K562 (cell line): ENCODE measurements at regions not wholly inside any gene's neighbourhood (a gene's known extent, or its start where the extent isn't known, plus 50 kb on each side); places are given as distances from the start of the nearest gene placed in this dataset.

Experiments used
- ATAC-seq: fragments of 200-7000 bp; cut with Tn5 transposase; 3 replicates; pipeline ENCODE4 v1.9.1; 2020; ENCODE audit warnings: moderate library complexity
- BruUV-seq: library from RNA; stranded (reverse); fragments of 400-500 nt; replicated peaks from 2 replicates; lab custom pipeline; 2021; lab: Mats Ljungman, UMichigan
- CTCF ChIA-PET: fragments of 300-600 bp; formaldehyde crosslinking; extraction: SDS; loops from one replicate; lab custom pipeline; 2021; ENCODE audit warnings: low intra/inter-chr PET ratio; lab: Yijun Ruan, JAX
- POLR2A ChIA-PET: fragments of 300-600, 350-650 bp; sonication (Branson Sonifier 250); formaldehyde crosslinking; extraction: SDS; loops from one replicate; lab custom pipeline; 2021; ENCODE audit warnings: antibody characterized with exemption, inconsistent platforms; lab: Yijun Ruan, JAX
- DNase-seq, 4 experiments: peaks; one replicate each; pipeline versions ENCODE4 v3.0.0 to v3.0.0-alpha.2; 2011 to 2018; ENCODE audit warnings: low spot score in 3 of 4, mixed read lengths in 3 of 4; ENCODE audit errors: extremely low read depth in 1 of 4
- FAIRE-seq: peaks from 2 replicates; lab custom pipeline; 2011; peaks lifted over from hg19 to GRCh38; lab: Jason Lieb, UNC
- H2AFZ ChIP-seq: 2 replicates; pipeline ENCODE4 v1.6.0; 2011; ENCODE audit warnings: low read depth, low read length, control low read depth, inconsistent platforms
- H3K27ac ChIP-seq: fragments of 200-600 bp; 3 replicates; pipeline ENCODE4 v1.8.0; 2011; ENCODE audit warnings: low read depth, mild to moderate bottlenecking, control low read depth, inconsistent platforms, low read length, moderate library complexity, mixed read lengths; ENCODE audit errors: extremely low read depth
- H3K27me3 ChIP-seq, 2 experiments: fragments of 300-600 bp in 1 of 2; 2 replicates in 1 of 2; 3 replicates in 1 of 2; pipeline versions ENCODE4 v1.6.0 to v1.8.0; 2011; ENCODE audit warnings: inconsistent platforms in 2 of 2, low read length in 2 of 2, mild to moderate bottlenecking in 1 of 2, mixed read lengths in 1 of 2, moderate library complexity in 1 of 2; ENCODE audit not compliant: control insufficient read depth in 2 of 2, insufficient read depth in 2 of 2
- H3K36me3 ChIP-seq: fragments of 300-600 bp; 3 replicates; pipeline ENCODE4 v1.8.0; 2011; ENCODE audit warnings: mild to moderate bottlenecking, low read length, inconsistent platforms; ENCODE audit not compliant: control insufficient read depth, insufficient read depth
- H3K4me1 ChIP-seq, 2 experiments: fragments of 200-600 bp in 1 of 2; replicated peaks in 1 of 2; 2 replicates in 1 of 2; 3 replicates in 1 of 2; pipeline versions ENCODE4 v1.5.1 to v1.8.0; 2011; ENCODE audit warnings: inconsistent platforms in 2 of 2, low read length in 2 of 2, mild to moderate bottlenecking in 1 of 2, mixed read lengths in 1 of 2, moderate library complexity in 1 of 2; ENCODE audit not compliant: control insufficient read depth in 2 of 2, insufficient read depth in 2 of 2
- H3K4me2 ChIP-seq: 2 replicates; pipeline ENCODE4 v1.6.1; 2011; ENCODE audit warnings: low read length, control low read depth, inconsistent platforms, mixed read lengths; ENCODE audit not compliant: insufficient read depth
- H3K4me3 ChIP-seq: fragments of 200-600 bp; sonication (generic), shearing (Covaris generic); 2 replicates; pipeline ENCODE4 v1.5.1; 2016; ENCODE audit warnings: control low read depth, inconsistent platforms
- H3K79me2 ChIP-seq: fragments of 200-600 bp; 3 replicates; pipeline ENCODE4 v1.8.0; 2011; ENCODE audit warnings: low read length, inconsistent platforms; ENCODE audit not compliant: control insufficient read depth, insufficient read depth
- H3K9ac ChIP-seq, 2 experiments: 2 replicates each; pipeline versions ENCODE4 v1.6.0 to v1.6.1; 2011; ENCODE audit warnings: low read depth in 2 of 2, low read length in 2 of 2, control low read depth in 1 of 2, inconsistent platforms in 1 of 2, mild to moderate bottlenecking in 1 of 2, mixed read lengths in 1 of 2; ENCODE audit not compliant: insufficient read depth in 1 of 2
- H3K9me1 ChIP-seq: one replicate; pipeline ENCODE4 v1.6.0; 2011; ENCODE audit warnings: inconsistent platforms, mild to moderate bottlenecking, low read length, moderate library complexity; ENCODE audit not compliant: control insufficient read depth, insufficient read depth
- H3K9me3 ChIP-seq: replicated peaks from 2 replicates; pipeline ENCODE4 v1.5.1; 2011; ENCODE audit warnings: low read depth, low read length, inconsistent platforms; ENCODE audit not compliant: control insufficient read depth, insufficient read depth
- H4K20me1 ChIP-seq: replicated peaks from 2 replicates; pipeline ENCODE4 v1.6.1; 2011; ENCODE audit warnings: low read length, inconsistent platforms, mixed read lengths; ENCODE audit not compliant: control insufficient read depth, insufficient read depth
- GATA2 ChIP-seq: sonication (generic); formaldehyde crosslinking; IDR thresholded peaks from 2 replicates; pipeline ENCODE4 v1.4.0; 2020; ENCODE audit warnings: mild to moderate bottlenecking, missing genetic modification reagents
- PPARD ChIP-seq: fragments of 250-450 bp; sonication (Bioruptor Pico); IDR thresholded peaks from 2 replicates; pipeline ENCODE4 v1.8.0; 2022; ENCODE audit warnings: inconsistent platforms, mild to moderate bottlenecking, moderate library complexity
- TAL1 ChIP-seq: fragments of 450-650 bp; IDR thresholded peaks from 2 replicates; pipeline ENCODE4 v1.6.1; 2016; ENCODE audit warnings: mild to moderate bottlenecking
- XRCC4 ChIP-seq: IDR thresholded peaks from one replicate; pipeline ENCODE4 v1.6.1; 2011; ENCODE audit not compliant: insufficient read depth, insufficient read length; ENCODE audit errors: extremely low read depth
- ZBTB1 ChIP-seq: sonication (generic); formaldehyde crosslinking; IDR thresholded peaks from 2 replicates; pipeline ENCODE4 v1.8.1; 2023; ENCODE audit warnings: missing genetic modification reagents, low read depth, mild to moderate bottlenecking, borderline replicate concordance
- ZNF76 ChIP-seq: fragments of 250-450 bp; sonication (Bioruptor Pico); IDR thresholded peaks from 2 replicates; pipeline ENCODE4 v1.4.0; 2020; ENCODE audit warnings: mild to moderate bottlenecking, moderate library complexity, borderline replicate concordance
- WGBS: fragments of 100-300 bp; shearing (Covaris generic); methylation state at CpG from one replicate; pipeline ENCODE4 v1.1.6; 2016; ENCODE audit warnings: low coverage, mixed read lengths; ENCODE audit not compliant: insufficient coverage; ENCODE audit errors: missing lambda C conversion rate; 5-methylcytosine and 5-hydroxymethylcytosine counted together
- in situ Hi-C: fragments of 300-500 bp; cut with MboI; formaldehyde crosslinking; loops from 4 replicates; pipeline ENCODE4 v1.15.0; 2018; ENCODE audit warnings: inconsistent platforms, mixed read lengths
- intact Hi-C: fragments of 100-400 bp; cut with micrococcal nuclease; formaldehyde crosslinking; loops from 2 replicates; pipeline ENCODE4 v1.14.2; 2022
- TF ChIP-seq, protein P1 (sequence below), 2 experiments: fragments of 450-650 bp in 1 of 2; IDR thresholded peaks; 2 replicates each; pipeline ENCODE4 v1.6.1; 2011 to 2017; ENCODE audit warnings: low read depth in 2 of 2, antibody characterized with exemption in 1 of 2, borderline replicate concordance in 1 of 2, low read length in 1 of 2, mild to moderate bottlenecking in 1 of 2, mixed read lengths in 1 of 2; ENCODE audit not compliant: control insufficient read depth in 1 of 2
- TF ChIP-seq, protein P2 (sequence below), 2 experiments: IDR thresholded peaks; 2 replicates each; pipeline ENCODE4 v1.6.1; 2011; ENCODE audit warnings: borderline replicate concordance in 1 of 2, control low read depth in 1 of 2, low read depth in 1 of 2, low read length in 1 of 2, mild to moderate bottlenecking in 1 of 2, mixed read lengths in 1 of 2, moderate library complexity in 1 of 2; ENCODE audit not compliant: insufficient read depth in 1 of 2, insufficient read length in 1 of 2, poor library complexity in 1 of 2, severe bottlenecking in 1 of 2; ENCODE audit errors: extremely low read depth in 1 of 2
- TF ChIP-seq, protein P3 (sequence below), 2 experiments: IDR thresholded peaks in 1 of 2; conservative IDR thresholded peaks in 1 of 2; 2 replicates each; pipeline ENCODE4 v1.6.1; 2016; ENCODE audit warnings: low read depth in 2 of 2, mild to moderate bottlenecking in 1 of 2, missing compliant biosample characterization in 1 of 2, missing genetic modification characterization in 1 of 2, moderate library complexity in 1 of 2
- TF ChIP-seq, protein P4 (sequence below): fragments of 250-450 bp; sonication (Bioruptor Pico); IDR thresholded peaks from 2 replicates; pipeline ENCODE4 v1.4.0; 2020; ENCODE audit warnings: mild to moderate bottlenecking, moderate library complexity

DNA sequence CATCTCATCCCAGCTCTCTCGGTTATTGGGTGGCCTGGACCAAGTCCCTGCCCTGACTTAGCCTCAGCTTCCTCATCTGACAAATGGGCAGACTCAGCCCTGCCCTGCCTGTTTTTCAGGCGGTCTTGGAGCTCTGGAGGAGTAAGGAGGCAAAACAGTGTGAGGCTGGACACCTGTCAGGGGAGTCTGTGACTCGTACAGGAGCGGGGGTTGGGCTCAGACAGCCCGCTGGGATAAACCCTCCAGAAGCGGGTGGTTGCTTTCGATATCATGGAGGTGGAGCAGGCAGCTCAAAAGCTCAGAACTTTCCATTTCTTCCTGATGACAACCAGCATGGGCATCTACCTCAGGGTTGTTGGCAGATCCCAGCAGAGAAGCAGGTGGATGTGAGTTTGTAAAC is 72.9 kb upstream of the GGTA1 start:
- H3K27ac ChIP-seq = no peak overlapping the region
- H3K27me3 ChIP-seq = peaks cover 3 to 51% of the 10 kb centered on the region in 2 experiments; a peak in 3 of 5 replicates
- peaks cover 10% of the 10 kb centered on the region; the same call in 1 of the 2 replicates for H4K20me1 ChIP-seq
- intact Hi-C loops (no loop called here), in situ Hi-C loops (no loop called here)
- ATAC-seq (no peak), DNase-seq (no peak), FAIRE-seq (no peak)
- no peaks in the 10 kb centered on the region for H3K79me2 ChIP-seq
- H3K4me1 ChIP-seq = peaks cover 0 to 5% of the 10 kb centered on the region in 2 experiments; a peak in 2 of 5 replicates
- H3K9me3 ChIP-seq = no peaks in the 10 kb centered on the region
- no peak overlapping the region for H2AFZ ChIP-seq
- no peaks in the 10 kb centered on the region for H3K36me3 ChIP-seq
- POLR2A ChIA-PET = no interaction called here
- no peak overlapping the region for H3K4me3 ChIP-seq
- no peaks in the 10 kb centered on the region for H3K9me1 ChIP-seq
- WGBS = 0% methylated on average over 7 of the region's 7 CpGs
- no TSS peak for BruUV-seq
- H3K4me2 ChIP-seq = no peak overlapping the region
- CTCF ChIA-PET = no interaction called here
- no peak overlapping the region for H3K9ac ChIP-seq
- TF ChIP-seq, protein P1, sequence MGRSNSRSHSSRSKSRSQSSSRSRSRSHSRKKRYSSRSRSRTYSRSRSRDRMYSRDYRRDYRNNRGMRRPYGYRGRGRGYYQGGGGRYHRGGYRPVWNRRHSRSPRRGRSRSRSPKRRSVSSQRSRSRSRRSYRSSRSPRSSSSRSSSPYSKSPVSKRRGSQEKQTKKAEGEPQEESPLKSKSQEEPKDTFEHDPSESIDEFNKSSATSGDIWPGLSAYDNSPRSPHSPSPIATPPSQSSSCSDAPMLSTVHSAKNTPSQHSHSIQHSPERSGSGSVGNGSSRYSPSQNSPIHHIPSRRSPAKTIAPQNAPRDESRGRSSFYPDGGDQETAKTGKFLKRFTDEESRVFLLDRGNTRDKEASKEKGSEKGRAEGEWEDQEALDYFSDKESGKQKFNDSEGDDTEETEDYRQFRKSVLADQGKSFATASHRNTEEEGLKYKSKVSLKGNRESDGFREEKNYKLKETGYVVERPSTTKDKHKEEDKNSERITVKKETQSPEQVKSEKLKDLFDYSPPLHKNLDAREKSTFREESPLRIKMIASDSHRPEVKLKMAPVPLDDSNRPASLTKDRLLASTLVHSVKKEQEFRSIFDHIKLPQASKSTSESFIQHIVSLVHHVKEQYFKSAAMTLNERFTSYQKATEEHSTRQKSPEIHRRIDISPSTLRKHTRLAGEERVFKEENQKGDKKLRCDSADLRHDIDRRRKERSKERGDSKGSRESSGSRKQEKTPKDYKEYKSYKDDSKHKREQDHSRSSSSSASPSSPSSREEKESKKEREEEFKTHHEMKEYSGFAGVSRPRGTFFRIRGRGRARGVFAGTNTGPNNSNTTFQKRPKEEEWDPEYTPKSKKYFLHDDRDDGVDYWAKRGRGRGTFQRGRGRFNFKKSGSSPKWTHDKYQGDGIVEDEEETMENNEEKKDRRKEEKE (IDR thresholded peaks at IDR 0.05; ENCODE audit: borderline replicate concordance in 1 of 2, control insufficient read depth in 1 of 2, low read depth in 2 of 2, low read length in 1 of 2) = no peak
- TF ChIP-seq TAL1 (no peak), PPARD (CRISPR knock-in tag) (no peak), ZNF76 (CRISPR knock-in tag) (no peak), XRCC4 (no peak), ZBTB1 (CRISPR knock-in tag) (no peak), GATA2 (CRISPR knock-in tag) (no peak)
- TF ChIP-seq, protein P2, sequence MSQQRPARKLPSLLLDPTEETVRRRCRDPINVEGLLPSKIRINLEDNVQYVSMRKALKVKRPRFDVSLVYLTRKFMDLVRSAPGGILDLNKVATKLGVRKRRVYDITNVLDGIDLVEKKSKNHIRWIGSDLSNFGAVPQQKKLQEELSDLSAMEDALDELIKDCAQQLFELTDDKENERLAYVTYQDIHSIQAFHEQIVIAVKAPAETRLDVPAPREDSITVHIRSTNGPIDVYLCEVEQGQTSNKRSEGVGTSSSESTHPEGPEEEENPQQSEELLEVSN (IDR thresholded peaks at IDR 0.05; ENCODE audit: borderline replicate concordance in 1 of 2, extremely low read depth in 1 of 2, insufficient read depth in 1 of 2, insufficient read length in 1 of 2, low read depth in 1 of 2, low read length in 1 of 2, poor library complexity in 1 of 2, severe bottlenecking in 1 of 2) = no peak
- TF ChIP-seq, protein P3, sequence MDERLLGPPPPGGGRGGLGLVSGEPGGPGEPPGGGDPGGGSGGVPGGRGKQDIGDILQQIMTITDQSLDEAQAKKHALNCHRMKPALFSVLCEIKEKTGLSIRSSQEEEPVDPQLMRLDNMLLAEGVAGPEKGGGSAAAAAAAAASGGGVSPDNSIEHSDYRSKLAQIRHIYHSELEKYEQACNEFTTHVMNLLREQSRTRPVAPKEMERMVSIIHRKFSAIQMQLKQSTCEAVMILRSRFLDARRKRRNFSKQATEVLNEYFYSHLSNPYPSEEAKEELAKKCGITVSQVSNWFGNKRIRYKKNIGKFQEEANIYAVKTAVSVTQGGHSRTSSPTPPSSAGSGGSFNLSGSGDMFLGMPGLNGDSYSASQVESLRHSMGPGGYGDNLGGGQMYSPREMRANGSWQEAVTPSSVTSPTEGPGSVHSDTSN (CRISPR knock-in tag; IDR thresholded peaks at IDR 0.05; ENCODE audit: low read depth) = no peak
- TF ChIP-seq, protein P3 (tag; conservative IDR thresholded peaks at IDR 0.05; ENCODE audit: low read depth) = no peak
- TF ChIP-seq, protein P4, sequence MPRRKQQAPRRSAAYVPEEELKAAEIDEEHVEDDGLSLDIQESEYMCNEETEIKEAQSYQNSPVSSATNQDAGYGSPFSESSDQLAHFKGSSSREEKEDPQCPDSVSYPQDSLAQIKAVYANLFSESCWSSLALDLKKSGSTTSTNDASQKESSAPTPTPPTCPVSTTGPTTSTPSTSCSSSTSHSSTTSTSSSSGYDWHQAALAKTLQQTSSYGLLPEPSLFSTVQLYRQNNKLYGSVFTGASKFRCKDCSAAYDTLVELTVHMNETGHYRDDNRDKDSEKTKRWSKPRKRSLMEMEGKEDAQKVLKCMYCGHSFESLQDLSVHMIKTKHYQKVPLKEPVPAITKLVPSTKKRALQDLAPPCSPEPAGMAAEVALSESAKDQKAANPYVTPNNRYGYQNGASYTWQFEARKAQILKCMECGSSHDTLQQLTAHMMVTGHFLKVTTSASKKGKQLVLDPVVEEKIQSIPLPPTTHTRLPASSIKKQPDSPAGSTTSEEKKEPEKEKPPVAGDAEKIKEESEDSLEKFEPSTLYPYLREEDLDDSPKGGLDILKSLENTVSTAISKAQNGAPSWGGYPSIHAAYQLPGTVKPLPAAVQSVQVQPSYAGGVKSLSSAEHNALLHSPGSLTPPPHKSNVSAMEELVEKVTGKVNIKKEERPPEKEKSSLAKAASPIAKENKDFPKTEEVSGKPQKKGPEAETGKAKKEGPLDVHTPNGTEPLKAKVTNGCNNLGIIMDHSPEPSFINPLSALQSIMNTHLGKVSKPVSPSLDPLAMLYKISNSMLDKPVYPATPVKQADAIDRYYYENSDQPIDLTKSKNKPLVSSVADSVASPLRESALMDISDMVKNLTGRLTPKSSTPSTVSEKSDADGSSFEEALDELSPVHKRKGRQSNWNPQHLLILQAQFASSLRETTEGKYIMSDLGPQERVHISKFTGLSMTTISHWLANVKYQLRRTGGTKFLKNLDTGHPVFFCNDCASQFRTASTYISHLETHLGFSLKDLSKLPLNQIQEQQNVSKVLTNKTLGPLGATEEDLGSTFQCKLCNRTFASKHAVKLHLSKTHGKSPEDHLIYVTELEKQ (CRISPR knock-in tag) = no peak
